Midbrain (tissue), 1 donor: ENCODE measurements at regions not wholly inside any gene's neighbourhood (a gene's known extent, or its start where the extent isn't known, plus 50 kb on each side); places are given as distances from the start of the nearest gene placed in this dataset.
A peak's percentile ranks its signal among the peaks of the same experiment; 100 is the strongest.
"Not testable (repeated sequence)": the region's sequence is repeated elsewhere in the genome, so short reads cannot be mapped to it uniquely, and the experiment has no call there.

ENCODE experiments used
- DNase-seq: peaks from one replicate; lab custom pipeline; 2025; lab: John Stamatoyannopoulos, UW

GRCh38 chr16:66095676-66096075 lies 270.8 kb upstream of the CDH5 start:
- no peak for DNase-seq

- DNase-seq, result no peak
Observed at GRCh38 chr16:66093191-66093590, 273.3 kb upstream of the CDH5 start.

- DNase-seq, result no peak
Observed at GRCh38 chr16:66091471-66091891, 275.0 kb upstream of the CDH5 start.

GRCh38 chr16:66088681-66089080 lies 277.8 kb upstream of the CDH5 start:
- DNase-seq, result no peak

DNA sequence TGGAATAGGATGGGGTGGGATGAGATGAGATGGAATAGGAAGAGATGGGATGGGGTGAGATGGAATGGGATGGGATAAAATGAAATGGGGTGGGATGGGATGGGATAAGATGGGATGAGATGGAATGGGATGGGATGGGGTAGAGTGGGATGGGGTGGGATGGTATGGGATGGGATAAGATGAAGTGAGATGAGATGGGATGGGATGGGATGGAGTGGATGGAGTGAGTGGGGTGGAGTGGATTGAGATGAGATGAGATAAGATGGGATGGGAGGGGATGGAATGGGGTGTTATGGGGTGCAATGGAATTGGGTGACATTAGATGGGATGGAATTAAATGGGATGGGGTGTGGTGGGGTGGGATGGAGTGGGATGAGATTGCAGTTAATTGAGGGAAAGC lies 279.2 kb upstream of the CDH5 start:
- no peak for DNase-seq

DNA sequence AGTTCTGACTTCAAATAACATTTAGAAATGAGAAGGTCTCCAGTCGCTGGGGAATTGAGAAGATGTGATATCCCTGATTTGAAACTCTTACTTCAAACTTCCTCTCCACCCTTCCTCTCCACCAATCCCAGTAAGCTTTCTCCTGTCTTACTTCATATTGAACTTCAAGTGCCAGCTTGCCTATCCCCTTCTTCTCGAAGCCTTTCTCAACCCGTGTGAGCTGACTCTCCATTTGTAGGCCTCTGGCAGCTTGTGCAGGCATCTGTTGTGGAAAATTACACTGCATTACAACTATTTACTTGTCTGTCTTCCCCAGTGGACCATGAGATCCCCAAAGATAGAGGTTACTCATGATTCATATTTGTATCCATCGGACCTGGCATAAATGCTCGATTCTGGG lies 280.8 kb upstream of the CDH5 start:
- no peak for DNase-seq

DNA sequence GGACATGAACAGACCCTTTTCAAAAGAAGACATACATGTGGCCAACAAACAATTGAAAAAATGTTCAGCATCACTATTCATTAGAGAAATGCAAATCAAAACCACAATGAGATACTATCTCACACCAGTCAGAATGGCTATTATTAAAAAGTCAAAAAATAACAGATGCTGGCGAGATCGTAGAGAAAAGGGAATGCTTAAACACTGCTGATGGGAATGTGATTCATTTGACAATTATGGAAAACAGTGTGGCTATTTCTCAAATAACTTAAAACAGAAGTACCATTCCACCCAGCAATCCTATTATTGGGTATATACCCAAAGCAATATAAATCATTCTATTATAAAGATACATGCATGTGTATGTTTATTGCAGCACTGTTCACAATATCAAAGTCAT lies 281.8 kb upstream of the CDH5 start:
- DNase-seq, result not testable (repeated sequence)

DNA sequence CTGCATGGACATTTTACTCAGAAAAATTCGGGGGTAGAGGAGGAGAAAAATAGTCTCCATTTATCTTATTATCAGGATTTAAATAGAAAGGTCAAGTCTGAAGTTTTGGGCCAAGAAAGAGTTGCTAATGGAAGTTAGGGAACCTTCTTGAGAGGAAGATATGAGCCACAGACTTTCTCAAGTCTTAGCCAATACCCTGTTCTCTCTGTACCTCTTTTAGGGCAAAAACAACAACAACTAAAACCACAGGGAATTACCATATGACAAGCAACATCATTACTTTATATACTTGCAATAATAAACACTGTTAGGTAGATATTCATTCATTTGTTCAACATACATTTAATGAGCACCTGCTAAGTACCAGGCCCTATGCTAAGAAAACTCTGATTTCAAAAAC lies 282.2 kb upstream of the CDH5 start:
- DNase-seq, result no peak

GRCh38 chr16:66083171-66083570 lies 283.3 kb upstream of the CDH5 start:
- no peak for DNase-seq

DNA sequence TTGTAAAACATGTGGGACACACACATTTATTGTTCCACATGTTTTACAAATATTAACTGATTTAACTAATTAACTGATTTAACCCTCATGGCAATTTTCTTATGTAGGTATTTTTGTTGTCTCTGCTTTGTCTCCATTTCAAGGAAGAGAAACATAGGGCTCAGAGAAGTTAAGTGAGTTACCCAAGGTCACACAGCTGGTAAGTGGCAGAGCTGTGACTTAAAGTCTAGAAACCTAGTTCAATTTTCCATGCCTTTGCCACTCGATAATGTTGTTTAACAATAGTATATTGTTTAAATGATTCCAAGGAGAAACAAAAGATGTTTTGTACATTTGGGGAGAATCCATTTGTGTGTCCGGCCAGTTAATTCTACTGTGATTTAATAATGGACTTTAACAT lies 284.1 kb upstream of the CDH5 start:
- no peak for DNase-seq

GRCh38 chr16:66081775-66082366 lies 284.6 kb upstream of the CDH5 start:
- no peak for DNase-seq

GRCh38 chr16:66079671-66080334 lies 286.7 kb upstream of the CDH5 start:
- no peak for DNase-seq

DNA sequence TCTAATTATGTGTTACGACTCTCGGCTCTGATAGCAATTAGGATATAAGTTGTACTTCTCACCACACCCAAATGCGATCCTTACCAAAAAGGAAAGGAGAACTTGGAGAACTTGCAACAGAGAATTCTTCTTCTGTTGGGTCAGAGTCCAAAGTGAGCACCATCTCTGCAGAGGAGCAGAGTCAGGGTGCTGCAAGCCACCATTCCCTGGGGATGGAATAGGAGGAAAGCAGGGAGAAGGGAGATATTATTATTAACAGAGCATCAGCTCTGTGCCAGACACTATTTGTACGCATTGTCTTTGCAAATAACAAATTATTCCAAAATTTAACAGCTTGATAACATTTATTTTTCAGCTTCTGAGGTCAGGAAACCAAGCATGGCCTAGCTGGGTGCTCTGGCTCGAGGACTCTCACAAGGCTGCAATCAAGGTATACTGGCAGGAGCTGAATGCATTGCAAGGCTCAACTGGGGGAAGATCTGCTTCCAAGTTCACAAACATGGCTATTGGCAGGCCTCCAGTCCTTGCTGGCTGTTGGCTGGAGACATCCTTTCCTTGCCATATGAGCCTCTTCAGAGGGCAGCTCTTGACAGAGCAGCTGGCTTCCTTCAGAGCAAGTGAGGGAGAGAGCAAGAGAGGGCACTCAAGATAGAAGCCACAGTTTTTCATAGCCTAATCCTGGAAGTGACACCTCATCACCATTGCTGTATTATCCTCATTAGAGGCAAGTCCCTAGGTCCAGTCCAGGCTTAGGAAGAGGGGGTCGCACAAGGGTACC lies 296.2 kb upstream of the CDH5 start:
- peak; percentile 45 for DNase-seq

GRCh38 chr16:66069587-66069986 lies 296.9 kb upstream of the CDH5 start:
- no peak for DNase-seq

DNA sequence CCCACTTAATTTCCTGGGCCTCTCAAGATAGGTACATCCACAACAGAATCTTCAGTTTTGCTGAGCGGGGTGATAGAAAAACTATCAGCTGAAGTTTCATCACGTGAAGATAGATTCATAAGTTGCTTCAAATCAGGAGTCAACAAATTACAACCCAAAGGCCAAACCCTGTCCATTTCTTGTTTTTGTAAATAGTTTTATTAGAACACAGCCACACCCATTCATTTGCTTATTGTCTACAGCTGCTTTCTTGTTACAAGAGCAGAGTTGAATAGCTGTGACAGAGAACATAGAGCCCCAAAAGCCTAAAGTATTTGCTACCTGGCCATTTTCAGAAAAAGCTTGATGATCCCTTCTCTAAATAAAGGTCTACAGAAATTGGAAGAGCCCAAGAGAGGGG lies 300.1 kb upstream of the CDH5 start:
- no peak for DNase-seq

DNA sequence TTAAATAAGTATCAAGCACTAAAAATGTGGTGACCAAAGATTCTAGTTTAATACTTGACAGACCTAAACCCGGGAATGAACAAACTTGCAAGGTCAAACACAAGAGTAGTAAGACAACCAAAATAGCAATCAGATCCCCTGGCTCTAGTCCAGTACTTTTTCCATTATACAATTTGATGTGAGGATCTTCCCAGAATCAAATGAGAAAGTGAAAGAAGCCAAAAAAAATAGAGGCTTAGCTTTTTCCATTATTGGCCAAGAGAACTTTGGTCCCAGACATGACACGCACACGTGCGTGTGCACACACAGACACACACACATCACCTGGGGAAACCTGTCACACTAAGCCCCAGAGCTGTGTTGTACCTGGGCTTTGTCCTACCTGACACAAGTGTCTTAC lies 300.6 kb upstream of the CDH5 start:
- DNase-seq, result no peak

DNA sequence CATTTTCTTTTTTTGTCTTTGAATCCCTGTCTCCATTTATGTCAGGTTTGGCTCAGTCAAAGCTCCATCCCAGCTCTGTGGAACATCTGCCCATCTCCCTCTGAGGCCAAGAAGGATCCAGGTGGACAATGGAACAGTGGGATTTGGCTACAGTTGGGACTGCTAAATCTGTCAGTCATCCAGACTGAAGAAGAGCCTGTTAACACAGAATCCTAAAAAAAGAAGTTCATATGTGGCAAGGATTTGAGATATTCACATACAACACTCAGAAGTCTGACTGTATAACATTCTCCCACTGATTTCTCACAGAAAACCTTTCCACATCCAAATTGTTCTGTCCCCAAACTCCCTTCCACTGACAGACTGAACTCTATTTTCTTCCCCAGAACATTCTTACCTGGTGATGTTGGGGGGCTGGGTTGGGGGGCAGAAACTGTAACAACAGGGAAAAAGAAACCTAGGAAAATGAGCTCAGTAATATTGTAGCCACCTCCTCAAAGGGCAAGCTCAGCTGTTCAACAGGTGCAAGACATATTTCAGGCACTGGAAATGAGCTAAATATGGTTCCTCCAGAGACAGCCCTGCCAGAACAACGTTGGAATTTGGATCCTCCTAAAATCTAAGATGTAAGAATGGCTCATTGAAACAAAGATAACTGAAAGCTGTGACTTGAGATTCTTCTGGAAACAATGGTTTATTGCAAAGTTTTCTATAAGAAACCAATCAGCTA lies 301.5 kb upstream of the CDH5 start:
- DNase-seq, result no peak

GRCh38 chr16:66058832-66059231 lies 307.7 kb upstream of the CDH5 start:
- DNase-seq, result no peak

DNA sequence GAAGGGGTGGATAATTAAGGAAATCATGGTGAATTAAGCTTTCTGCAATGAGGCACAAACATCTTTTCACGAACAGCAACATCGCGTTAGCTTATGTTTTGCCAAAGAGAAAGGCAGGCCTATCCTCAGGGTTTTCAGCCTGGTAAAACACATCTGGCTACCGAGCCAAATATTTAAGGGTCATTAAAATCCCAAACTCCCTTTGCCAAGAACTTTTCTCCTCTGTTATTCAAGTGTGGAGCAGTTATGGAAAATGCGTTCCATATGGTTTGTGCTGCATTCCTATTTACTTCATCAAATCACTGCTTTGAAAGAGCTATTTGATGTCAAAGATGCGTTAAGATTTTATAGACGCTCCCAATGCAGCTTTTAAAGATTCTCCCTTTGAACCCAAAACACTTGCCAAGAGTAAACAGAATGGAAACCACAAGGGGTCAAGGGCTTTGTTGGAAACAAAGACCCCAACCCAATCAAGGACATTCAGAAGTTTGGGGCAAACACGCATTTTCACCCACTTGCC lies 308.3 kb upstream of the CDH5 start:
- no peak for DNase-seq

DNA sequence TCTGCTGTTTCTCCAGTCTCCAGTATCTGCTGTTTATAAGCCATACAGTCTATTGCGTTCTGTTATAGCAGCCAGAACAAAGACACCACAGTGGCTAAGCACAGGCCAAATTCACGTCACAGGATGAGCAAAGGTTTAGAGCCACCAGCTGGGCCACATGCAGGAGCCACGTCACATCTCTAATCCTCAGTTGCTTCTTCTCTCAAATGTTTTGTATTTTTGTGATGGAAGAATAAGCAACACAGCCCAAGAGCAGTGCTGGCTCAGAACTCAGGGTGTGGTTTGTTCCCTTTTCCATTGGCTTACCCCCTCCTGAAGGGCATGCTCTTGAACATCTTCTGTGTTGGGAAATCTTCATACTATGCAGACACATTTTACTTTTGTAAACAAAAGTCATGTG lies 309.4 kb upstream of the CDH5 start:
- no peak for DNase-seq

DNA sequence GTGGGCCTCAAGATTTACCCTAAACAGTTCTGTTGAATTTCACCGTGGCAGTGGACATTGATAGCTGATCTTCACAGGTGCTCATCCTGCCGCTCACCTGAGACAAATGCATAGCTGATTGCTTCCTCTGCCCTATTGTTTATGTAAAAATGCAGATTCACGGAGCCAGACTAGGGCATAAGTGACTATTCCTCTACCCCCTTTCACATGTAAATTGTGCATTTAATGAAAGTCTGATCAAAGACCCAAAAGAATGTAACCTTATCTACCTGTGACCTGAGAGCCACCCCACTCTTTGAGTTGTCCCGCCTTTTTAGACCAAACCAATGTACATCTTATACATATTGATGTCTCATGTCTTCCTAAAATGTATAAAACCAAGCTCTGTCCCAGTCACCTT lies 312.4 kb upstream of the CDH5 start:
- no peak for DNase-seq

DNA sequence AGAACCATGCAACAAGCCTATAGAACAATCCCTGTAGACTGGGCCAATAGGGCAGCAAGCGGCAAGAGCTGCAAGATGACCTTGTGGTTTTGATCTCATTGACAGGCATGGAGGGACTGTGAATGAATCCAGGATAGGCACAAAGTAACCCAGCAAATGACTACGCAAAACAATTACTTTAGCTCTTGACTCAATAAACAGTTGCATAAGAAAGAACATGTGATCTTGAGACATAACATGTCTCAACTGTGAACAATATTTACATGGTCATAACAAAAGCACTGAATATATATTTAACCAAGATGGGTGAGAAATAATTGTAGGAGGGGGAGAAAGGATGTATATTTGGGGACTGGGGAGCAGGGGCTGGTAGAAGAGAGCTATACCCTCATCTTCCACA lies 313.7 kb upstream of the CDH5 start:
- no peak for DNase-seq

DNA sequence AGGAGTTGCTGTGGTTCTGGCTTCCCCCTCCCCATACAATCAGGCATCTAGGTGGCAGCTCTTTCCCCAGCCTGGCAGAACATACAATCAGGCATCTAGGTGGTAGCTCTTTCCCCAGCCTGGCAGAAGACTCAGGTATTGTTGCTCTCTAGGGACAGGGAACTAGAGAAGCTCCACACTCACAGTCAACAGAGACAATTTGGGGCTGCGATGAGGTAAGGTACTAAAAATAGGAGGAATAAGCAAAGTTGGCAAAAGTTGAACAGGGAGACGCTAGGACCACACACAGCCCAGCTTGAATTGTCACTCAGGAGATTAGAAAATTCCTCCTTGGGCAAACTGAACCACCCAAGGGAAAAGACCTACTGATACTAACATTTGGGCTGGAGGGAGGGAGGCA lies 315.5 kb upstream of the CDH5 start:
- DNase-seq, result no peak
